ENCODE measurements at regions not wholly inside any gene's neighbourhood (a gene's known extent, or its start where the extent isn't known, plus 50 kb on each side); places are given as distances from the start of the nearest gene placed in this dataset.

GRCh38 chr5:101024299-101024698 is 121.2 kb upstream of the ST8SIA4 start:
- TF ChIP-seq CTCF (IDR thresholded peaks at IDR 0.05; ENCODE audit: insufficient read depth, low read length, poor library complexity, severe bottlenecking) (no peak), EZH2phosphoT487 (conservative IDR thresholded peaks at IDR 0.05; ENCODE audit: low read length) (no peak)

All from SU-DHL-6 (cell line).